Fibroblast of villous mesenchyme (primary cell): ENCODE measurements at regions not wholly inside any gene's neighbourhood (a gene's known extent, or its start where the extent isn't known, plus 50 kb on each side); places are given as distances from the start of the nearest gene placed in this dataset.
"Not testable (repeated sequence)": the region's sequence is repeated elsewhere in the genome, so short reads cannot be mapped to it uniquely, and the experiment has no call there.

Experiments used
- DNase-seq: peaks from one replicate; pipeline ENCODE4 v3.0.0-alpha.2; 2010; ENCODE audit warnings: low read depth
- H3K4me3 ChIP-seq: 2 replicates; pipeline ENCODE4 v1.5.1; 2011; ENCODE audit warnings: low read depth, mild to moderate bottlenecking, low read length
- CTCF ChIP-seq: IDR thresholded peaks from 2 replicates; pipeline ENCODE4 v1.5.1; 2012; ENCODE audit warnings: low read depth, mild to moderate bottlenecking, low read length; ENCODE audit not compliant: insufficient read depth

- DNase-seq, result no peak
- no peak overlapping the region for H3K4me3 ChIP-seq
- TF ChIP-seq CTCF, result no peak
These were observed 222.5 kb downstream of the NPHP4 start for GRCh38 chr1:5769760-5770159.

GRCh38 chr1:5769146-5769545 lies 223.1 kb downstream of the NPHP4 start:
- DNase-seq, result no peak
- TF ChIP-seq CTCF, result no peak
- no peak overlapping the region for H3K4me3 ChIP-seq

- no peak overlapping the region for H3K4me3 ChIP-seq
- no peak for DNase-seq
- TF ChIP-seq CTCF, result no peak
These were observed 224.2 kb downstream of the NPHP4 start for GRCh38 chr1:5768014-5768413.

- not testable (repeated sequence) for DNase-seq
These were observed 225.2 kb downstream of the NPHP4 start for GRCh38 chr1:5766996-5767395.

GRCh38 chr1:5765997-5766913 lies 226.0 kb downstream of the NPHP4 start:
- TF ChIP-seq CTCF, result no peak
- no peak for DNase-seq
- no peak overlapping the region for H3K4me3 ChIP-seq

More at GRCh38 chr1:5766996-5767395, 225.2 kb downstream of the NPHP4 start:
- H3K4me3 ChIP-seq, result not testable (repeated sequence)

- H3K4me3 ChIP-seq, result no peak overlapping the region
- DNase-seq, result no peak
- no peak for TF ChIP-seq CTCF
These were observed 226.7 kb downstream of the NPHP4 start for GRCh38 chr1:5765483-5765882.

- DNase-seq, result no peak
- no peak for TF ChIP-seq CTCF
These were observed 227.3 kb downstream of the NPHP4 start for GRCh38 chr1:5764959-5765358.

More at GRCh38 chr1:5764959-5765358, 227.3 kb downstream of the NPHP4 start:
- H3K4me3 ChIP-seq, result no peak overlapping the region
